OCI-LY3 (cell line): ENCODE measurements at regions not wholly inside any gene's neighbourhood (a gene's known extent, or its start where the extent isn't known, plus 50 kb on each side); places are given as distances from the start of the nearest gene placed in this dataset.

ENCODE experiments used
- H2AFZ ChIP-seq: fragments of 200-600, 300-600 bp; shearing (Covaris generic); 2 replicates; pipeline ENCODE4 v1.6.0; 2014; ENCODE audit warnings: antibody characterized with exemption, low read depth, low read length
- H3K27ac ChIP-seq: fragments of 200-600, 300-600 bp; sonication (generic); 2 replicates; pipeline ENCODE4 v1.5.1; 2014; ENCODE audit warnings: mild to moderate bottlenecking, low read length, moderate library complexity, mixed read lengths
- H3K27me3 ChIP-seq: fragments of 200-600, 300-600 bp; sonication (generic); 2 replicates; pipeline ENCODE4 v1.6.1; 2014; ENCODE audit warnings: low read depth, low read length, mixed read lengths
- H3K36me3 ChIP-seq: fragments of 200-600, 300-600 bp; sonication (generic); replicated peaks from 2 replicates; pipeline ENCODE3; 2014; ENCODE audit warnings: low read depth, low read length, mixed read lengths
- H3K4me1 ChIP-seq: fragments of 300-600, 200-600 bp; sonication (generic); 2 replicates; pipeline ENCODE4 v1.6.1; 2014; ENCODE audit warnings: low read length, mixed read lengths
- H3K4me2 ChIP-seq: fragments of 200-600, 300-600 bp; sonication (generic); 2 replicates; pipeline ENCODE4 v1.6.1; 2014; ENCODE audit warnings: low read length, mixed read lengths
- H3K4me3 ChIP-seq: fragments of 300-600, 200-600 bp; sonication (generic); 2 replicates; pipeline ENCODE4 v1.5.1; 2014; ENCODE audit warnings: antibody characterized with exemption, mild to moderate bottlenecking, low read length, moderate library complexity
- H3K79me2 ChIP-seq: fragments of 300-600, 200-600 bp; shearing (Covaris generic); 2 replicates; pipeline ENCODE4 v1.6.1; 2014; ENCODE audit warnings: mild to moderate bottlenecking, low read length, mixed read lengths
- H3K9ac ChIP-seq: fragments of 300-600, 200-600 bp; shearing (Covaris generic); 2 replicates; pipeline ENCODE4 v1.6.0; 2014; ENCODE audit warnings: mild to moderate bottlenecking, low read length, moderate library complexity
- H3K9me3 ChIP-seq: fragments of 200-600, 300-600 bp; shearing (Covaris generic); 2 replicates; pipeline ENCODE4 v1.6.1; 2014; ENCODE audit warnings: low read length, mixed read lengths; ENCODE audit not compliant: insufficient read depth
- H4K20me1 ChIP-seq: fragments of 200-600, 300-600 bp; sonication (generic); 2 replicates; pipeline ENCODE4 v1.6.1; 2016; ENCODE audit warnings: low read length, mixed read lengths; ENCODE audit not compliant: insufficient read depth
- EZH2phosphoT487 ChIP-seq: fragments of 200-600 bp; shearing (Covaris generic); IDR thresholded peaks from 2 replicates; pipeline ENCODE4 v1.6.1; 2018; ENCODE audit warnings: antibody characterized with exemption, mixed run types, low read depth
- TF ChIP-seq, protein P1 (sequence below): fragments of 200-600, 300-600 bp; sonication (generic); IDR thresholded peaks from 2 replicates; pipeline ENCODE4 v1.5.1; 2014; ENCODE audit warnings: antibody characterized with exemption, low read length, low read depth

DNA sequence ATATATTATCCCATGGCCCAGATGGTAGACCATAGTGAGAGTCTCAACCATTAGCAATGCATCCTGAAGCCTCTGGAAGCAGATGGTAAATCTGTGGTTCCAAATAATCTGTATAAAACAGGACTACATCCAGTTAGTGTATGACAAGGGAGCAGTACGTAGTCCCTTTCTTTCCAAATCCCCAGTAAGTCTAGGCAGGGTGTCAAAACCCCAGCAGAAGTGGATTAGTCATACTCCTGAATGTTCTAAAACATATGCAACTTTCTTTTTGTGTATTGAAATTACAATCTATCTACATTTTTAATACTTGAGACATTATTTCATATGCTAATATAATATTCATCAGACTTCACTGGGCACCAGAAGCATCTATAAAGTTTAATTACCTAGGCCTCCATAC is 295.1 kb upstream of the ANO5 start:
- H3K79me2 ChIP-seq = no peaks in the 10 kb centered on the region
- H3K9ac ChIP-seq = no peak overlapping the region
- H4K20me1 ChIP-seq = no peaks in the 10 kb centered on the region
- H2AFZ ChIP-seq = no peak overlapping the region
- no peak overlapping the region for H3K4me2 ChIP-seq
- no peaks in the 10 kb centered on the region for H3K9me3 ChIP-seq
- H3K27ac ChIP-seq = no peak overlapping the region
- no peak overlapping the region for H3K4me3 ChIP-seq
- H3K36me3 ChIP-seq = no peaks in the 10 kb centered on the region
- no peaks in the 10 kb centered on the region for H3K4me1 ChIP-seq
- H3K27me3 ChIP-seq = no peaks in the 10 kb centered on the region
- TF ChIP-seq, protein P1, sequence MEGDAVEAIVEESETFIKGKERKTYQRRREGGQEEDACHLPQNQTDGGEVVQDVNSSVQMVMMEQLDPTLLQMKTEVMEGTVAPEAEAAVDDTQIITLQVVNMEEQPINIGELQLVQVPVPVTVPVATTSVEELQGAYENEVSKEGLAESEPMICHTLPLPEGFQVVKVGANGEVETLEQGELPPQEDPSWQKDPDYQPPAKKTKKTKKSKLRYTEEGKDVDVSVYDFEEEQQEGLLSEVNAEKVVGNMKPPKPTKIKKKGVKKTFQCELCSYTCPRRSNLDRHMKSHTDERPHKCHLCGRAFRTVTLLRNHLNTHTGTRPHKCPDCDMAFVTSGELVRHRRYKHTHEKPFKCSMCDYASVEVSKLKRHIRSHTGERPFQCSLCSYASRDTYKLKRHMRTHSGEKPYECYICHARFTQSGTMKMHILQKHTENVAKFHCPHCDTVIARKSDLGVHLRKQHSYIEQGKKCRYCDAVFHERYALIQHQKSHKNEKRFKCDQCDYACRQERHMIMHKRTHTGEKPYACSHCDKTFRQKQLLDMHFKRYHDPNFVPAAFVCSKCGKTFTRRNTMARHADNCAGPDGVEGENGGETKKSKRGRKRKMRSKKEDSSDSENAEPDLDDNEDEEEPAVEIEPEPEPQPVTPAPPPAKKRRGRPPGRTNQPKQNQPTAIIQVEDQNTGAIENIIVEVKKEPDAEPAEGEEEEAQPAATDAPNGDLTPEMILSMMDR = no peak
- no peak for TF ChIP-seq EZH2phosphoT487

DNA sequence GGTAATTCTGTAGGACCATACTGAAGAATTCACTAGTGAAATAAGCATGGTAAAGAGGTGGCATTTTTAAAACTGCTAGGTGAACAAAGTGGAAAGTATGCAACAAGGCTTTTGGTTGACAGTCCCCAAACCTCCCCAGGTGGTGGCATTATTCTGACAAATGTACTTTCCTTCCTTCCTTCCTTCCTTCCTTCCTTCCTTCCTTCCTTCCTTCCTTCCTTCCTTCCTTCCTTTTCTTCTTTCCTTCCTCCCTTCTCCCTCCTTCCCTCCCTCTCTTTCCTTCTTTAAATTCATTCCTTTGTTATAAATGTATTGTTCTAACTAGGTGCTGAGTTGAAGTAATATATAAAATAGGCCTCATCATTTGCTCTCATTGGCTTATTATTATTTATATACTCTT is 284.7 kb upstream of the ANO5 start:
- Histone ChIP-seq H2AFZ (no peak overlapping the region), H3K79me2 (no peaks in the 10 kb centered on the region), H3K9me3 (no peaks in the 10 kb centered on the region), H3K4me1 (no peaks in the 10 kb centered on the region), H3K36me3 (no peaks in the 10 kb centered on the region), H3K27ac (no peak overlapping the region), H3K27me3 (no peaks in the 10 kb centered on the region), H4K20me1 (no peaks in the 10 kb centered on the region), H3K4me2 (no peak overlapping the region), H3K9ac (no peak overlapping the region), H3K4me3 (no peak overlapping the region)
- no peak for TF ChIP-seq EZH2phosphoT487
- TF ChIP-seq, protein P1 = no peak

DNA sequence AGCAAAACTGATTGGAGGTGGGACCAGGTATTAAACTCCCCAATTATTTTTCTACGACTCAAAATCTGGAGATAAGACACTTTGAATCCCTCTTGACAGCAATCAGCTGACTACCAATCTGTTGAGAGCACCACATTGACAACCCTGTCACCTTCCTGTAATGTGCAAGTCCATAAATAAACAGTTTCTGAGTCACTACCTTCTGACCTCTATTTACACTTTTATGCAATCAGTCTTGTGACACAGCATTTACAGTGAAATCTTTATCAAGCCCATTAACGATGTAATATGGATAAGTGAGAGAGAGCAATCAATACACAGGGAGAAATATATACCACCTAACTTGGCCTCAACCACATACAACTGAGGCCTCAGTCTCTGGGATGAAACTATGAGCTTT is 283.7 kb upstream of the ANO5 start:
- H3K9me3 ChIP-seq = no peaks in the 10 kb centered on the region
- no peak overlapping the region for H2AFZ ChIP-seq
- no peaks in the 10 kb centered on the region for H3K4me1 ChIP-seq
- H3K27ac ChIP-seq = no peak overlapping the region
- TF ChIP-seq EZH2phosphoT487 = no peak
- no peaks in the 10 kb centered on the region for H3K36me3 ChIP-seq
- H3K4me2 ChIP-seq = no peak overlapping the region
- H3K27me3 ChIP-seq = no peaks in the 10 kb centered on the region
- no peaks in the 10 kb centered on the region for H4K20me1 ChIP-seq
- H3K9ac ChIP-seq = no peak overlapping the region
- no peak overlapping the region for H3K4me3 ChIP-seq
- H3K79me2 ChIP-seq = no peaks in the 10 kb centered on the region

DNA sequence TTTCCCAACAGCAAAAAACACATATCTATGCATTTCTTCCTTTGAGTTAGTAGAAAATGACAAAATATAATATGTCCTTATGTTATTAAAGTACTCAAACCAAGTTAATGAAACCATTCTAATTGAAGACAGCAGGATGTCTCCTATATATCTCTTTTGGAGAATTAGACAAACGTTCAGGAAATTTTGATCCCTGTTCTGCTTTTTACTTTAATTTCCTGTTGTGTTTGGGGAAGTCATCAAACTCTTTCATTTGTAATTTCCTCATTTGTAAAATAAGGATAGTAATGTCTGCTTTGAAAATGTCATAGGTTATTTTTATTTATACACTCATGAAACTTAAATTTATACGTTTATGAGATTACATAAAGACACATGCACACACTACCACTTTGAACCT is 281.8 kb upstream of the ANO5 start:
- TF ChIP-seq, protein P1 = no peak
- TF ChIP-seq EZH2phosphoT487 = no peak
- Histone ChIP-seq H3K4me1 (no peaks in the 10 kb centered on the region), H3K79me2 (no peaks in the 10 kb centered on the region), H4K20me1 (no peaks in the 10 kb centered on the region), H3K27me3 (no peaks in the 10 kb centered on the region), H3K27ac (no peak overlapping the region), H3K9ac (no peak overlapping the region), H3K9me3 (no peaks in the 10 kb centered on the region), H3K4me2 (no peak overlapping the region), H3K36me3 (no peaks in the 10 kb centered on the region), H2AFZ (no peak overlapping the region), H3K4me3 (no peak overlapping the region)

DNA sequence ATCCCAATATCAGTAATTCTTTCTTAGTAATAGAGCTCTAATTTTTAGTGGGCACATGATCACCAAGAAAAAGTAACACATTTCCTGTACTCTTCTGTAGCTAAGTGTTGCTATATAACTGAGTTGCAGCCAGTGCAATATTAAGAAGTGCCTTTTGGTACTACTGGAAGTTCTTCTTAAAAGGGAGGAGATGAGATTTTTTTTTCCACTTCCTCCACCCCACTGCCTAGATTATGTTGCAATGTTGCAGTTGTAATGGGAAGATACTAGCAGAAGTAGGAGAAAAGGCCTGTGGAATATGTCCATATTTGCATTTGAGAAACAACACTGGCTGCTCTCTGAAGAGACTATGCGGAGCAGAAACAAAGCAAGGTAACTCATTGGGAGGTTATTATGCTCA is 280.6 kb upstream of the ANO5 start:
- Histone ChIP-seq H3K9me3 (no peaks in the 10 kb centered on the region), H3K4me3 (no peak overlapping the region), H2AFZ (no peak overlapping the region), H3K27me3 (no peaks in the 10 kb centered on the region), H3K9ac (no peak overlapping the region), H4K20me1 (no peaks in the 10 kb centered on the region), H3K36me3 (no peaks in the 10 kb centered on the region), H3K27ac (no peak overlapping the region), H3K79me2 (no peaks in the 10 kb centered on the region), H3K4me2 (no peak overlapping the region), H3K4me1 (no peaks in the 10 kb centered on the region)
- TF ChIP-seq, protein P1 = no peak
- no peak for TF ChIP-seq EZH2phosphoT487
